Panc1 (cell line): ENCODE measurements at regions not wholly inside any gene's neighbourhood (a gene's known extent, or its start where the extent isn't known, plus 50 kb on each side); places are given as distances from the start of the nearest gene placed in this dataset.

ENCODE experiments used
- ATAC-seq: fragments of 200-7000 bp; cut with Tn5 transposase; 2 replicates; pipeline ENCODE4 v1.9.1; 2020; ENCODE audit warnings: mild to moderate bottlenecking, moderate library complexity
- BruUV-seq: library from RNA; stranded (reverse); fragments of 400-500 nt; replicated peaks from 2 replicates; lab custom pipeline; 2021; lab: Mats Ljungman, UMichigan
- CTCF ChIA-PET: fragments of 300-600 bp; sonication (Branson Sonifier 250); formaldehyde crosslinking; loops from one replicate; lab custom pipeline; 2022; ENCODE audit warnings: antibody characterized with exemption; lab: Charles Lee
- POLR2A ChIA-PET: fragments of 300-600 bp; sonication (Branson Sonifier 250); formaldehyde crosslinking; loops from one replicate; lab custom pipeline; 2022; ENCODE audit warnings: antibody characterized with exemption; lab: Charles Lee
- DNase-seq: peaks from one replicate; pipeline ENCODE4 v3.0.0-alpha.2; 2010; ENCODE audit warnings: low read depth, low spot score
- H3K27ac ChIP-seq: 2 replicates; pipeline ENCODE4 v1.5.1; 2011; ENCODE audit warnings: mild to moderate bottlenecking, low read length, inconsistent platforms
- H3K27me3 ChIP-seq: fragments of 200-500 bp; sonication (Bioruptor generic); 2 replicates; pipeline ENCODE4 v1.6.0; 2014; ENCODE audit warnings: low read length, inconsistent platforms; ENCODE audit not compliant: control insufficient read depth, insufficient read depth
- H3K36me3 ChIP-seq: fragments of 200-500 bp; sonication (Bioruptor generic); 2 replicates; pipeline ENCODE4 v1.5.1; 2014; ENCODE audit warnings: inconsistent platforms, mild to moderate bottlenecking, low read length, moderate library complexity; ENCODE audit not compliant: control insufficient read depth, insufficient read depth
- H3K4me1 ChIP-seq: 2 replicates; pipeline ENCODE4 v1.5.1; 2011; ENCODE audit warnings: inconsistent platforms, mild to moderate bottlenecking, low read length, moderate library complexity; ENCODE audit not compliant: control insufficient read depth, insufficient read depth
- H3K4me3 ChIP-seq, 2 experiments: 2 replicates each; pipeline ENCODE4 v1.5.1; 2011 to 2012; ENCODE audit warnings: low read depth in 2 of 2, low read length in 2 of 2, mild to moderate bottlenecking in 2 of 2, inconsistent platforms in 1 of 2, moderate library complexity in 1 of 2
- H3K9me3 ChIP-seq: fragments of 200-500 bp; sonication (Bioruptor generic); 2 replicates; pipeline ENCODE4 v1.5.1; 2014; ENCODE audit warnings: low read depth, mild to moderate bottlenecking, inconsistent platforms, low read length, moderate library complexity; ENCODE audit not compliant: control insufficient read depth, insufficient read depth
- CTCF ChIP-seq: fragments of 450-650 bp; IDR thresholded peaks from 2 replicates; pipeline ENCODE4 v1.5.1; 2017; ENCODE audit warnings: mild to moderate bottlenecking
- POLR2AphosphoS5 ChIP-seq: IDR thresholded peaks from 2 replicates; pipeline ENCODE4 v1.6.1; 2012; ENCODE audit warnings: mild to moderate bottlenecking, low read depth, low read length, moderate library complexity
- REST ChIP-seq, 2 experiments: IDR thresholded peaks; 2 replicates each; pipeline ENCODE4 v1.6.1; 2011 to 2012; ENCODE audit warnings: low read depth in 2 of 2, control low read depth in 1 of 2, low read length in 1 of 2, mild to moderate bottlenecking in 1 of 2, moderate library complexity in 1 of 2; ENCODE audit not compliant: insufficient read depth in 1 of 2
- SIN3A ChIP-seq: IDR thresholded peaks from 2 replicates; pipeline ENCODE4 v1.6.1; 2012; ENCODE audit warnings: low read depth, mild to moderate bottlenecking, low read length, moderate library complexity, borderline replicate concordance; ENCODE audit not compliant: insufficient read depth
- TCF7L2 ChIP-seq: IDR thresholded peaks from 2 replicates; pipeline ENCODE4 v1.6.1; 2011; ENCODE audit warnings: mild to moderate bottlenecking, low read depth, low read length, inconsistent platforms
- in situ Hi-C: cut with HindIII; loops from 2 replicates; pipeline ENCODE4 v1.10.0; 2016; ENCODE audit warnings: low sequenced_read_pairs, low pct_unique_long_range_greater_than_20kb
- intact Hi-C: fragments of 100-400 bp; cut with micrococcal nuclease; formaldehyde crosslinking; loops from one replicate; pipeline ENCODE4 v1.10.0; 2022; ENCODE audit not compliant: unreplicated experiment

GRCh38 chr20:5670874-5671273 is 60.1 kb upstream of the GPCPD1 start:
- Histone ChIP-seq H3K36me3 (no peaks in the 10 kb centered on the region), H3K9me3 (no peaks in the 10 kb centered on the region), H3K27ac (no peak overlapping the region), H3K27me3 (no peaks in the 10 kb centered on the region), H3K4me3 (no peak overlapping the region), H3K4me1 (no peaks in the 10 kb centered on the region)
- intact Hi-C loops = no loop called here
- POLR2A ChIA-PET = no interaction called here
- no TSS peak for BruUV-seq
- in situ Hi-C loops = no loop called here
- CTCF ChIA-PET = no interaction called here
- no peak for TF ChIP-seq REST (IDR thresholded peaks at IDR 0.05; ENCODE audit: insufficient read depth in 1 of 2, low read depth in 2 of 2, low read length in 1 of 2)
- TF ChIP-seq CTCF = no peak
- TF ChIP-seq POLR2AphosphoS5 = no peak
- no peak for TF ChIP-seq SIN3A
- TF ChIP-seq TCF7L2 = no peak
- ATAC-seq (no peak), DNase-seq (no peak)

GRCh38 chr20:5670036-5670536 is 59.3 kb upstream of the GPCPD1 start:
- ATAC-seq (no peak), DNase-seq (no peak)
- no peaks in the 10 kb centered on the region for H3K9me3 ChIP-seq
- no peak overlapping the region for H3K27ac ChIP-seq
- ChIA-PET POLR2A (no interaction called here), CTCF (no interaction called here)
- no peaks in the 10 kb centered on the region for H3K4me1 ChIP-seq
- no peaks in the 10 kb centered on the region for H3K27me3 ChIP-seq
- no TSS peak for BruUV-seq
- intact Hi-C loops (no loop called here), in situ Hi-C loops (no loop called here)
- no peak overlapping the region for H3K4me3 ChIP-seq
- no peak for TF ChIP-seq POLR2AphosphoS5
- TF ChIP-seq SIN3A = no peak
- no peak for TF ChIP-seq CTCF
- TF ChIP-seq TCF7L2 = no peak
- no peak for TF ChIP-seq REST (IDR thresholded peaks at IDR 0.05; ENCODE audit: insufficient read depth in 1 of 2, low read depth in 2 of 2, low read length in 1 of 2)
- no peaks in the 10 kb centered on the region for H3K36me3 ChIP-seq
